PC-9 (cell line): ENCODE measurements at regions not wholly inside any gene's neighbourhood (a gene's known extent, or its start where the extent isn't known, plus 50 kb on each side); places are given as distances from the start of the nearest gene placed in this dataset.

Source experiments
- BruUV-seq: library from RNA; stranded (reverse); fragments of 400-500 nt; replicated peaks from 2 replicates; lab custom pipeline; 2021; lab: Mats Ljungman, UMichigan
- CTCF ChIA-PET: fragments of 300-600 bp; sonication (Branson Sonifier 250); formaldehyde crosslinking; loops from one replicate; lab custom pipeline; 2022; ENCODE audit warnings: antibody characterized with exemption; lab: Charles Lee
- POLR2A ChIA-PET: fragments of 300-600 bp; sonication (Branson Sonifier 250); formaldehyde crosslinking; loops from one replicate; lab custom pipeline; 2022; ENCODE audit warnings: antibody characterized with exemption; ENCODE audit not compliant: unreplicated experiment; lab: Charles Lee
- DNase-seq, 2 experiments: peaks; one replicate each; pipeline versions ENCODE4 v3.0.0 to v3.0.0-alpha.2; 2015 to 2022; ENCODE audit warnings: mixed read lengths in 1 of 2
- H2AFZ ChIP-seq: fragments of 200-600 bp; sonication (generic); 2 replicates; pipeline ENCODE4 v1.8.1; 2017; ENCODE audit warnings: antibody characterized with exemption
- H3F3A ChIP-seq: fragments of 200-600 bp; sonication (generic); 2 replicates; pipeline ENCODE4 v1.8.1; 2017; ENCODE audit warnings: antibody characterized with exemption, mild to moderate bottlenecking, low read depth; ENCODE audit not compliant: insufficient read depth
- H3K27ac ChIP-seq: fragments of 200-600 bp; sonication (generic); 2 replicates; pipeline ENCODE4 v1.6.1; 2016; ENCODE audit warnings: mixed run types
- H3K27me3 ChIP-seq: fragments of 200-600 bp; sonication (generic); 2 replicates; pipeline ENCODE4 v1.6.1; 2016; ENCODE audit warnings: low read depth, mixed run types; ENCODE audit not compliant: insufficient read depth
- H3K36me3 ChIP-seq: fragments of 200-600 bp; sonication (generic); 2 replicates; pipeline ENCODE4 v1.6.1; 2016; ENCODE audit warnings: low read depth, mixed run types
- H3K4me1 ChIP-seq: fragments of 200-600 bp; sonication (generic); replicated peaks from 2 replicates; pipeline ENCODE4 v1.6.1; 2016; ENCODE audit warnings: mixed run types; ENCODE audit not compliant: insufficient read depth
- H3K4me2 ChIP-seq: fragments of 200-600 bp; sonication (generic); 2 replicates; pipeline ENCODE4 v1.6.1; 2017; ENCODE audit warnings: mixed run types
- H3K4me3 ChIP-seq: fragments of 200-600 bp; sonication (generic); 2 replicates; pipeline ENCODE4 v1.6.1; 2016; ENCODE audit warnings: mixed run types
- H3K79me2 ChIP-seq: fragments of 200-600 bp; sonication (generic); 2 replicates; pipeline ENCODE4 v1.6.1; 2017; ENCODE audit warnings: low read depth, mixed run types
- H3K9me2 ChIP-seq: fragments of 200-600 bp; sonication (generic); 2 replicates; pipeline ENCODE4 v1.8.1; 2017; ENCODE audit warnings: mild to moderate bottlenecking; ENCODE audit not compliant: insufficient read depth
- H3K9me3 ChIP-seq: fragments of 200-600 bp; sonication (generic); 2 replicates; pipeline ENCODE4 v1.8.1; 2016; ENCODE audit warnings: low read depth; ENCODE audit not compliant: insufficient read depth
- H4K20me1 ChIP-seq: fragments of 200-600 bp; sonication (generic); 2 replicates; pipeline ENCODE4 v1.8.1; 2017; ENCODE audit not compliant: insufficient read depth
- EZH2 ChIP-seq: fragments of 200-600 bp; sonication (generic); IDR thresholded peaks from 2 replicates; pipeline ENCODE4 v1.8.0; 2017; ENCODE audit warnings: antibody characterized with exemption, low read depth
- intact Hi-C: fragments of 100-400 bp; cut with micrococcal nuclease; formaldehyde crosslinking; loops from one replicate; pipeline ENCODE4 v1.10.0; 2022; ENCODE audit not compliant: unreplicated experiment
- TF ChIP-seq, protein P1 (sequence below): fragments of 200-600 bp; sonication (generic); conservative IDR thresholded peaks from 2 replicates; pipeline ENCODE4 v1.6.1; 2017; ENCODE audit warnings: mixed run types, antibody characterized with exemption, mild to moderate bottlenecking, moderate library complexity

DNA sequence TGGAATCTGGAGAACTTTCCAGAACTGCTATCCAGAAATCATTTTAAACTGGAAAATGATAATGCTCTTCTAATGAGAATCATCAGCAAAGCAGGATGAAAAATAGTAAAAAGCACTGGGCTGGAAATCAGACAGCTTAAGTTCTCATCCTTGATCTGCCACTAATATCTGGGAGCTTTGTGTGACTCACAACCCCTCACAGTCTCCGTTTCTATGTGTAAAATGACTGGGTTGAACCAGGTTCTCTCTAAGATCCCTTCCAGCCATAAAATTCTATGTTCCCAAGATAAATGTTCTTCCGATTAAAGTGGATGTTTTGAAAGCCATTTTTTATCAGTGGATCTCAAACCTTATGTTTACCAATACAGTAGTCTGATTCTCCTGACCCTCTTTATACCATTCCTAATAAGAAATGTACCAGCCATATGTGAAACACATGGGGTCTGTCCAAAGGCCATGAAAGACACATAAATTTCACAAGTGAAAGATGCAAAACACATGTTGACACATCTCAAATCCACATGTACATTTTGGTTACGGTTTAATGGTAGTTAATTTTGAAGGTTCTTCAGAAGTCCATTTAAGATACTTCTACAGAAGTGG is 188.8 kb downstream of the EN1 start:
- no peak for DNase-seq
- no peak overlapping the region for H3K4me2 ChIP-seq
- POLR2A ChIA-PET = no interaction called here
- no peak overlapping the region for H2AFZ ChIP-seq
- no peak for TF ChIP-seq EZH2
- TF ChIP-seq, protein P1, sequence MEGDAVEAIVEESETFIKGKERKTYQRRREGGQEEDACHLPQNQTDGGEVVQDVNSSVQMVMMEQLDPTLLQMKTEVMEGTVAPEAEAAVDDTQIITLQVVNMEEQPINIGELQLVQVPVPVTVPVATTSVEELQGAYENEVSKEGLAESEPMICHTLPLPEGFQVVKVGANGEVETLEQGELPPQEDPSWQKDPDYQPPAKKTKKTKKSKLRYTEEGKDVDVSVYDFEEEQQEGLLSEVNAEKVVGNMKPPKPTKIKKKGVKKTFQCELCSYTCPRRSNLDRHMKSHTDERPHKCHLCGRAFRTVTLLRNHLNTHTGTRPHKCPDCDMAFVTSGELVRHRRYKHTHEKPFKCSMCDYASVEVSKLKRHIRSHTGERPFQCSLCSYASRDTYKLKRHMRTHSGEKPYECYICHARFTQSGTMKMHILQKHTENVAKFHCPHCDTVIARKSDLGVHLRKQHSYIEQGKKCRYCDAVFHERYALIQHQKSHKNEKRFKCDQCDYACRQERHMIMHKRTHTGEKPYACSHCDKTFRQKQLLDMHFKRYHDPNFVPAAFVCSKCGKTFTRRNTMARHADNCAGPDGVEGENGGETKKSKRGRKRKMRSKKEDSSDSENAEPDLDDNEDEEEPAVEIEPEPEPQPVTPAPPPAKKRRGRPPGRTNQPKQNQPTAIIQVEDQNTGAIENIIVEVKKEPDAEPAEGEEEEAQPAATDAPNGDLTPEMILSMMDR = no peak
- H3K4me1 ChIP-seq = no peaks in the 10 kb centered on the region
- H3K4me3 ChIP-seq = no peak overlapping the region
- BruUV-seq = no TSS peak
- H3K9me3 ChIP-seq = no peaks in the 10 kb centered on the region
- H4K20me1 ChIP-seq = no peaks in the 10 kb centered on the region
- CTCF ChIA-PET = no interaction called here
- H3F3A ChIP-seq = no peaks in the 10 kb centered on the region
- H3K79me2 ChIP-seq = no peaks in the 10 kb centered on the region
- H3K27ac ChIP-seq = no peak overlapping the region
- intact Hi-C loops = no loop called here
- H3K9me2 ChIP-seq = no peaks in the 10 kb centered on the region
- no peaks in the 10 kb centered on the region for H3K36me3 ChIP-seq
- no peaks in the 10 kb centered on the region for H3K27me3 ChIP-seq

DNA sequence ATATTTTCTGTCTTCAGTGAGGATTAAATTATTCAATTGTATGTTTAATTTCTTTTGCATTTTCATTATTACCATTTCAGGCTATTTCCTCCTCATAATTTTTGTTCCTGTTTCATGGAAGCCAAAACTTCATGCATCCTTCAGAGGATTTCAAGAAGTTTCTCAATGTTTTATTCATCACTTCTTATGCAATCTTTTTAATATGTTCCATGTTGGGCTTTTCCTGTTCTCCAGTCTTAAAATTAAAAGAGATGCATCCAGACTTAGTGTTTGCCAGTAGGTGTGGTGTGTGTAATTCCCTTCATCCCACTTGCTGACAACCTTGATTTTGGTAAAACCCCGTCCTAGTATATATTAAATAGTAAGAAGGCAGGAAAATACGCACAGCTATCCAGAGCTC is 190.0 kb downstream of the EN1 start:
- Histone ChIP-seq H3K9me3 (no peaks in the 10 kb centered on the region), H2AFZ (no peak overlapping the region), H3K4me3 (no peak overlapping the region), H3K27ac (no peak overlapping the region), H3F3A (no peaks in the 10 kb centered on the region), H4K20me1 (no peaks in the 10 kb centered on the region), H3K79me2 (no peaks in the 10 kb centered on the region), H3K4me2 (no peak overlapping the region), H3K36me3 (no peaks in the 10 kb centered on the region), H3K9me2 (0 out of 2 replicates have a peak, but pooled peaks cover 4% of the 10 kb centered on the region), H3K27me3 (no peaks in the 10 kb centered on the region), H3K4me1 (no peaks in the 10 kb centered on the region)
- CTCF ChIA-PET = no interaction called here
- TF ChIP-seq, protein P1 = no peak
- TF ChIP-seq EZH2 = no peak
- BruUV-seq = no TSS peak
- intact Hi-C loops = no loop called here
- POLR2A ChIA-PET = no interaction called here
- no peak for DNase-seq

DNA sequence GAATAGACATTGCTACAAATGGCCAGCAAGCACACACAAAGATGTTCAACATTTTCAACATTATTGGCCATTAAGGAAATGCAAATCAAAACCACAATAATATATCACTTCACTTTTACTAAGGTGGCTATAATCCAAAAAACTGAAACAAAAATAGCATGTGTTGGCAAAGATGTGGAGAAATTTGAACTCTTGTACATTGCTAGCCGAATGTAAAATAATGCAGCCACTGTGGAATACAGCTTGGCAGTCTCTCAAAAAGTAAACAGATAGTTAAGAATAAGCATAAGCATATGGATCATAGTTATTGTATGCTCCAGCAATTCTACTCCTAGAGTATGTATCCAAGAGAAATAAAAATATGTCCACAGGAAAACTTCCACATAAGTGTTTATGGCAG is 192.5 kb downstream of the EN1 start:
- Histone ChIP-seq H4K20me1 (no peaks in the 10 kb centered on the region), H3K79me2 (no peaks in the 10 kb centered on the region), H3K36me3 (no peaks in the 10 kb centered on the region), H3K4me2 (no peak overlapping the region), H3K27me3 (no peaks in the 10 kb centered on the region), H3K9me3 (no peaks in the 10 kb centered on the region), H3F3A (no peaks in the 10 kb centered on the region), H3K27ac (no peak overlapping the region), H2AFZ (no peak overlapping the region), H3K4me3 (no peak overlapping the region), H3K4me1 (no peaks in the 10 kb centered on the region), H3K9me2 (0 out of 2 replicates have a peak, but pooled peaks cover 4% of the 10 kb centered on the region)
- TF ChIP-seq EZH2 = no peak
- ChIA-PET POLR2A (no interaction called here), CTCF (no interaction called here)
- intact Hi-C loops = no loop called here
- BruUV-seq = no TSS peak
- no peak for DNase-seq

DNA sequence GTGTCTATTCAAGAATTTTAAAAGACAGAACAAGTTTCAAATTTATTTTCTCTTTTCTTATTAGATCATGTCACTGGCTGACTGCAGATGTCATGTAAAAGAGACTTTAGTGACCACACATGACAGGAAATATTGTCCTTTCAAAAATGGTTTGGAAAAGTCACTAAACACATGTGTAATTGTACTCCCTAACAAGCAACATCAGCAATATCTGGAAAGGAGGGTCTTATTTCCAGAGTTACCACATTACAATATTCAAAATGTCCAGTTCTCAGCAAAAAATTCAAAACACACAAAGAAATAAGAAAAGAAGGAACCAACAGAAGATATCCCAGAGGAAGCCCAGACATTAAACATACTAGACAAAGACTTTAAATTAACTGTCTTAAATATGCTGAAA is 197.1 kb downstream of the EN1 start:
- intact Hi-C loops = no loop called here
- no peak overlapping the region for H3K4me2 ChIP-seq
- CTCF ChIA-PET = no interaction called here

More for the DNA sequence above, 197.1 kb downstream of the EN1 start:
- Histone ChIP-seq H3K79me2 (no peaks in the 10 kb centered on the region), H3K27ac (no peak overlapping the region), H2AFZ (no peak overlapping the region), H4K20me1 (no peaks in the 10 kb centered on the region), H3K4me1 (no peaks in the 10 kb centered on the region), H3K9me2 (0 out of 2 replicates have a peak, but pooled peaks cover 4% of the 10 kb centered on the region), H3K27me3 (no peaks in the 10 kb centered on the region), H3F3A (0 out of 2 replicates have a peak, but pooled peaks cover 2% of the 10 kb centered on the region), H3K4me3 (no peak overlapping the region), H3K36me3 (no peaks in the 10 kb centered on the region), H3K9me3 (no peaks in the 10 kb centered on the region)
- TF ChIP-seq, protein P1 = no peak
- TF ChIP-seq EZH2 = no peak
- POLR2A ChIA-PET = no interaction called here
- no TSS peak for BruUV-seq
- DNase-seq = no peak
